RWPE1 (cell line): ENCODE measurements at regions not wholly inside any gene's neighbourhood (a gene's known extent, or its start where the extent isn't known, plus 50 kb on each side); places are given as distances from the start of the nearest gene placed in this dataset.
A peak's percentile ranks its signal among the peaks of the same experiment; 100 is the strongest.

Experiments
- CTCF ChIA-PET: fragments of 350-600 bp; sonication (Branson Sonifier 250); formaldehyde crosslinking; extraction: SDS; loops from one replicate; lab custom pipeline; 2021; lab: Yijun Ruan, JAX
- POLR2A ChIA-PET: fragments of 400-600 bp; formaldehyde crosslinking; extraction: SDS; loops from one replicate; lab custom pipeline; 2020; ENCODE audit warnings: antibody characterized with exemption; ENCODE audit not compliant: low non-redundant PET; lab: Yijun Ruan, JAX
- DNase-seq: peaks from one replicate; pipeline ENCODE4 v3.0.0; 2012; ENCODE audit warnings: low spot score
- H3K27ac ChIP-seq: fragments of 450-650 bp; 2 replicates; pipeline ENCODE4 v1.5.1; 2017
- CTCF ChIP-seq: fragments of 450-650 bp; conservative IDR thresholded peaks from 2 replicates; pipeline ENCODE4 v1.5.1; 2017; ENCODE audit warnings: low read depth, mild to moderate bottlenecking

- no peak overlapping the region for H3K27ac ChIP-seq
- TF ChIP-seq CTCF = no peak
- ChIA-PET CTCF (no interaction called here), POLR2A (no interaction called here)
- DNase-seq = no peak
These were observed 150.8 kb upstream of the BNIP2 start for GRCh38 chr15:59839906-59840305.

DNA sequence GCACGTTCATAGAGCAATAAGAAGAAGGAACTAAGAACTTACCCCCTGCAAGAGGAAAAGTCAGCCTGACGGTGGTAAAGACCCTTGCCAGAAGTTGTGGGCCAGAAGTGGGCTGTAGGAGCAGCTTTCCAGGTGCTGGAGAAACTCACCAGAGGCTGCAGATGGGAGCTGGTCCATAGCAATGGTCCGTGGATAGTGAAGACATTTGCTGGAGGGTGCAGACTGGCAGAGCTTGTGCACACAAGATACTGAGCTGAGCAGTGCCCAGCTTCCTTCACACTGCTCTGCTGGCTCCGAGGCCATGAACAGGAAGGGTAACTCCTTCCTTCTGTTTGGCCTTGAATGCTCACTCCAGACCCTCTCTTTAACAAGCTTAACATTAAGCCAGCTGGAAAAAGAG lies 149.8 kb upstream of the BNIP2 start:
- ChIA-PET POLR2A (no interaction called here), CTCF (no interaction called here)
- TF ChIP-seq CTCF = no peak
- no peak for DNase-seq
- no peak overlapping the region for H3K27ac ChIP-seq

DNA sequence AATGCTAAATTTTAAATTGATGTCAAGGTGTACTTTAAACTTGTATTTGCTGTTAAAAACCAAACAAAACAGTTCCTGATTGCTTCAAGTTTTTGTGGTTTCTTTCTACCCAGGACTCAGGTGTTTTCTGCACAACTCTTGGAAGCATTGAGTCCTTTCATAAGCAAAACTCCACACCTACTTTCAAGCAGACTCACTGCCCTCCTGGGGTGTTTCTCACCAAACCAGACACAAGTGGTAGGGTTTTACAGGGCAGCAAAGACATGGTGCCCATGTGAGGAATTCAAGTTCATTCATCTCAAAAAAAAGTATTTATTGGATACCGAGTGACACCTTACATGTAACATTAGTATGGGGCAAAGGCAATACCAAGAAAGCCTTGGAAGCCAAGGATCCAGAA lies 146.7 kb upstream of the BNIP2 start:
- TF ChIP-seq CTCF = no peak
- CTCF ChIA-PET = no interaction called here
- DNase-seq = no peak
- H3K27ac ChIP-seq = no peak overlapping the region
- POLR2A ChIA-PET = no interaction called here

DNA sequence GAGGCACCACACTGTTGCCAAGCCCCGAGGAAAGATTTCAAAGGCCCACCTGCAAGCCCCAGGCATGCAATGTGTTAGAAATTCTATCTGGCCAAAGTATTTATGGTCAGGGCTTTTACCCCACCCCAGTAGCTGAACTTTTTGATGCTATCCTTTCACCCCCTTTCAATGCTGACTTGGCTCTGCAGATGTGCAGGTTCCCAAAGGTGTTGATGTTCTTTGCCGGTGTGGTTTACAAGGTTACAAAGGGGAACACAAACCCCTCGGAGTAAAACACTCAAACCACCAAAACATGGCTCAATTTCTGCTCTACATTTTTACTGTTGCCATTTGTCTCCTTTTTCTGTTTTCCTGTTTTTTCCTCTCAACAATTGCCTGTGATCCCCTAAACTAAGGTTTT lies 145.4 kb upstream of the BNIP2 start:
- CTCF ChIA-PET = no interaction called here
- DNase-seq = no peak

GRCh38 chr15:59833366-59833765 lies 144.2 kb upstream of the BNIP2 start:
- POLR2A ChIA-PET = no interaction called here

More for the DNA sequence above, 145.4 kb upstream of the BNIP2 start:
- H3K27ac ChIP-seq = no peak overlapping the region
- no peak for TF ChIP-seq CTCF
- POLR2A ChIA-PET = no interaction called here

GRCh38 chr15:59830873-59831272 lies 141.8 kb upstream of the BNIP2 start:
- DNase-seq = peak; percentile 79
- TF ChIP-seq CTCF = no peak
- POLR2A ChIA-PET = no interaction called here
- H3K27ac ChIP-seq = no peak overlapping the region; the same call in 1 of the 2 replicates
- CTCF ChIA-PET = no interaction called here

More at GRCh38 chr15:59833366-59833765, 144.2 kb upstream of the BNIP2 start:
- no peak overlapping the region for H3K27ac ChIP-seq
- CTCF ChIA-PET = interaction anchor here (0.7 kb wide), 1 partner anchor 211 kb away, joined by 3 read pairs; no protein-coding TSS in a partner anchor
- TF ChIP-seq CTCF = no peak
- DNase-seq = no peak
